ENCODE measurements at regions not wholly inside any gene's neighbourhood (a gene's known extent, or its start where the extent isn't known, plus 50 kb on each side); places are given as distances from the start of the nearest gene placed in this dataset.

DNA sequence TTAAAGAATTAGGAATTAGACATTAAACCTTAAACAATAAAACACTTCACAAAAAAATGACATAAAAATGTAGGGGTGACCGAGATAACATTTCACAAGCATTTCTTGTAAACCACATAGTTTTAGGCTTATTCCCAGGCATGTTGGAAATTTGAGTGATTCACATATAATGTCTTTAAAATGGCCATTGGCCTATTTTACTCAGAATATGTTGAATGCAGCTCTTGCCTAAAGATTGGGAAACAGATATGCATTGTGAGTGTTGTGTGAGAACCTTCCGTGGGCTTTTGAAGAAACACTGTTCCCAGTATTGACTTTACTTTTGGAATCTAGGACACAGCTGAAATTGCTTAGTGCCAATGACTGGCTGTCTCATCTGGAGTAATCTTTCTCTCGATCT is 79.6 kb downstream of the ARL5B start:
- Histone ChIP-seq H2AFZ (ENCODE audit: low read depth, low read length) (no peak overlapping the region), H3K4me3 (ENCODE audit: insufficient read depth, low read depth, low read length) (no peak overlapping the region), H3K27me3 (ENCODE audit: insufficient read depth, low read length) (no peaks in the 10 kb centered on the region), H4K20me1 (ENCODE audit: insufficient read depth, low read length) (no peaks in the 10 kb centered on the region), H3K9ac (ENCODE audit: low read length) (no peak overlapping the region), H3K4me2 (ENCODE audit: low read length) (no peak overlapping the region), H3K36me3 (ENCODE audit: insufficient read depth, low read length) (no peaks in the 10 kb centered on the region), H3K4me1 (ENCODE audit: insufficient read depth, low read length) (peaks cover 14% of the 10 kb centered on the region), H3K27ac (ENCODE audit: low read depth, low read length) (no peak overlapping the region), H3K79me2 (ENCODE audit: insufficient read depth, low read length) (no peaks in the 10 kb centered on the region), H3K9me3 (ENCODE audit: insufficient read depth, low read depth, low read length) (no peaks in the 10 kb centered on the region)
- DNase-seq (ENCODE audit: low read depth) (peak; percentile 80), FAIRE-seq (peak; percentile 78)
- TF ChIP-seq EZH2 (IDR thresholded peaks at IDR 0.05; ENCODE audit: insufficient read depth, low read length) = no peak
- TF ChIP-seq, protein P1, sequence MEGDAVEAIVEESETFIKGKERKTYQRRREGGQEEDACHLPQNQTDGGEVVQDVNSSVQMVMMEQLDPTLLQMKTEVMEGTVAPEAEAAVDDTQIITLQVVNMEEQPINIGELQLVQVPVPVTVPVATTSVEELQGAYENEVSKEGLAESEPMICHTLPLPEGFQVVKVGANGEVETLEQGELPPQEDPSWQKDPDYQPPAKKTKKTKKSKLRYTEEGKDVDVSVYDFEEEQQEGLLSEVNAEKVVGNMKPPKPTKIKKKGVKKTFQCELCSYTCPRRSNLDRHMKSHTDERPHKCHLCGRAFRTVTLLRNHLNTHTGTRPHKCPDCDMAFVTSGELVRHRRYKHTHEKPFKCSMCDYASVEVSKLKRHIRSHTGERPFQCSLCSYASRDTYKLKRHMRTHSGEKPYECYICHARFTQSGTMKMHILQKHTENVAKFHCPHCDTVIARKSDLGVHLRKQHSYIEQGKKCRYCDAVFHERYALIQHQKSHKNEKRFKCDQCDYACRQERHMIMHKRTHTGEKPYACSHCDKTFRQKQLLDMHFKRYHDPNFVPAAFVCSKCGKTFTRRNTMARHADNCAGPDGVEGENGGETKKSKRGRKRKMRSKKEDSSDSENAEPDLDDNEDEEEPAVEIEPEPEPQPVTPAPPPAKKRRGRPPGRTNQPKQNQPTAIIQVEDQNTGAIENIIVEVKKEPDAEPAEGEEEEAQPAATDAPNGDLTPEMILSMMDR (IDR thresholded peaks at IDR 0.05; ENCODE audit: insufficient read depth, low read depth, low read length) = no peak
- Mint-ChIP-seq H3K4me3 (ENCODE audit: unreplicated experiment) (no peak overlapping the region), H3K9me3 (ENCODE audit: unreplicated experiment) (peaks cover 2% of the 10 kb centered on the region), H3K27me3 (ENCODE audit: low read depth, unreplicated experiment) (no peaks in the 10 kb centered on the region), H3K36me3 (ENCODE audit: low read depth, unreplicated experiment) (no peaks in the 10 kb centered on the region), H3K27ac (ENCODE audit: unreplicated experiment) (no peak overlapping the region), H3K4me1 (ENCODE audit: low read depth, unreplicated experiment) (peaks cover 23% of the 10 kb centered on the region)

DNA sequence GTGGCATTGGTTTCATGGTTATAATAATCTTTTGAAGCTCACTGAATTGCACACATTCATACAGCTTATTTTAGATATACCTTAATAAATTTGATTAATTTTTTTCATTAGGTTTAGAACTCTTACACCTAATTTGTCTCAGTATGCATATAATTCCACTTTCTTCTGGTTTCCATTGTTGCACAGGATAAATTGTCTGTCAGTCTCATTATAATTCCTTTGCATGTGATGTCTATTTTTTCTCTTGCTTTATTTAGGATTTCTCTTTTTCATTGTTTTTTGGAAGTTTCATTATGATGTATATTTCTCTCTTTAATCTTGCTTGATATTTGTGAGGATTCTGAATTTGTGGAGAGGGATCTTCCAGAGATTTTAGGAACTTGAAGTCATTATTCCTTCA is 84.7 kb downstream of the ARL5B start:
- Histone ChIP-seq H4K20me1 (ENCODE audit: insufficient read depth, low read length) (no peaks in the 10 kb centered on the region), H3K27ac (ENCODE audit: low read depth, low read length) (no peak overlapping the region), H3K4me3 (ENCODE audit: insufficient read depth, low read depth, low read length) (no peak overlapping the region), H3K79me2 (ENCODE audit: insufficient read depth, low read length) (no peaks in the 10 kb centered on the region), H2AFZ (ENCODE audit: low read depth, low read length) (no peak overlapping the region), H3K9ac (ENCODE audit: low read length) (no peak overlapping the region), H3K9me3 (ENCODE audit: insufficient read depth, low read depth, low read length) (no peaks in the 10 kb centered on the region), H3K36me3 (ENCODE audit: insufficient read depth, low read length) (no peaks in the 10 kb centered on the region), H3K4me2 (ENCODE audit: low read length) (no peak overlapping the region), H3K4me1 (ENCODE audit: insufficient read depth, low read length) (no peaks in the 10 kb centered on the region), H3K27me3 (ENCODE audit: insufficient read depth, low read length) (no peaks in the 10 kb centered on the region)
- no peaks in the 10 kb centered on the region for H3K27me3 Mint-ChIP-seq (ENCODE audit: low read depth, unreplicated experiment)
- DNase-seq (ENCODE audit: low read depth) (no peak), FAIRE-seq (no peak)
- no peak overlapping the region for H3K4me3 Mint-ChIP-seq (ENCODE audit: unreplicated experiment)
- peaks cover 2% of the 10 kb centered on the region for H3K9me3 Mint-ChIP-seq (ENCODE audit: unreplicated experiment)
- no peaks in the 10 kb centered on the region for H3K36me3 Mint-ChIP-seq (ENCODE audit: low read depth, unreplicated experiment)
- H3K4me1 Mint-ChIP-seq (ENCODE audit: low read depth, unreplicated experiment) = peaks cover 6% of the 10 kb centered on the region
- no peak for TF ChIP-seq EZH2 (IDR thresholded peaks at IDR 0.05; ENCODE audit: insufficient read depth, low read length)
- TF ChIP-seq, protein P1 (IDR thresholded peaks at IDR 0.05; ENCODE audit: insufficient read depth, low read depth, low read length) = no peak
- no peak overlapping the region for H3K27ac Mint-ChIP-seq (ENCODE audit: unreplicated experiment)

DNA sequence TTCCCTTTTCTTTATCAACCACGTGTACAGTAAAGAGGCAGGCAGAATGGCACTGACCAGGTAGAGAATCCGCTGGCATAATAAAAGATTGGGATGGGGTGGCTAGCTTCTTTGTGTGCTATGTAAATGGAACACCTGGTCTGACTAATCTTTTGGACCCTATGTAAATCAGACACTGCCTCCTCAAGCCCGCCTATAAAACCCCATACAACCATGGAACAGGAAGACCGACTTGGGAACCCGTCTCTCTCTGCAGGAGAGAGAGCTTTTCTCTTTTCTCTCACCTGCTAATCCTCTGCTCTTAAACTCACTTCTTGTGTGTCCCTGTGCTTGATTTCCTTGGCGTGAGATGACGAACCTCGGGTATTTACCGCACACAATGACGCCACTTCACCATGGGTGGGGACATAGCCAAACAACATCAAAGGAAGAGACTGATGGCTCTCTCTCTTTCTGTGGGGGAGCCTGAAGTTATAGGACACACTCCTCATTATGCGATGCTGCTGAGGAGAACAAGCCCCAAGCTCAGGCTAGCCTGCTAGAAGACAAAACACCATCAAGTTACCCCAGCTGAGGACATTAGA is 94.2 kb downstream of the ARL5B start:
- H3K27ac ChIP-seq (ENCODE audit: low read depth, low read length) = no peak overlapping the region
- no peaks in the 10 kb centered on the region for H3K9me3 ChIP-seq (ENCODE audit: insufficient read depth, low read depth, low read length)
- DNase-seq (ENCODE audit: low read depth) (no peak), FAIRE-seq (no peak)
- peak overlapping the region; percentile 26 for H2AFZ ChIP-seq (ENCODE audit: low read depth, low read length)
- no peaks in the 10 kb centered on the region for H4K20me1 ChIP-seq (ENCODE audit: insufficient read depth, low read length)
- Mint-ChIP-seq H3K9me3 (ENCODE audit: unreplicated experiment) (peaks cover 2% of the 10 kb centered on the region), H3K27ac (ENCODE audit: unreplicated experiment) (no peak overlapping the region), H3K36me3 (ENCODE audit: low read depth, unreplicated experiment) (no peaks in the 10 kb centered on the region), H3K4me1 (ENCODE audit: low read depth, unreplicated experiment) (no peaks in the 10 kb centered on the region), H3K27me3 (ENCODE audit: low read depth, unreplicated experiment) (no peaks in the 10 kb centered on the region), H3K4me3 (ENCODE audit: unreplicated experiment) (no peak overlapping the region)
- TF ChIP-seq, protein P1 (IDR thresholded peaks at IDR 0.05; ENCODE audit: insufficient read depth, low read depth, low read length) = no peak
- no peak for TF ChIP-seq EZH2 (IDR thresholded peaks at IDR 0.05; ENCODE audit: insufficient read depth, low read length)
- H3K79me2 ChIP-seq (ENCODE audit: insufficient read depth, low read length) = no peaks in the 10 kb centered on the region
- H3K4me1 ChIP-seq (ENCODE audit: insufficient read depth, low read length) = no peaks in the 10 kb centered on the region
- no peak overlapping the region for H3K4me3 ChIP-seq (ENCODE audit: insufficient read depth, low read depth, low read length)
- H3K36me3 ChIP-seq (ENCODE audit: insufficient read depth, low read length) = no peaks in the 10 kb centered on the region
- H3K9ac ChIP-seq (ENCODE audit: low read length) = no peak overlapping the region
- H3K27me3 ChIP-seq (ENCODE audit: insufficient read depth, low read length) = no peaks in the 10 kb centered on the region
- no peak overlapping the region for H3K4me2 ChIP-seq (ENCODE audit: low read length)
